ENCODE measurements at regions not wholly inside any gene's neighbourhood (a gene's known extent, or its start where the extent isn't known, plus 50 kb on each side); places are given as distances from the start of the nearest gene placed in this dataset.
"Not testable (repeated sequence)": the region's sequence is repeated elsewhere in the genome, so short reads cannot be mapped to it uniquely, and the experiment has no call there.

GRCh38 chr4:79201971-79202370, 123.9 kb downstream of the NAA11 start:
- H3K4me3 ChIP-seq (replicated peaks; ENCODE audit: low read depth, low read length) = no peak overlapping the region
- H3K27me3 ChIP-seq (replicated peaks; ENCODE audit: control insufficient read depth, insufficient read depth, low read length) = no peaks in the 10 kb centered on the region
- DNase-seq (ENCODE audit: extremely low read depth, insufficient read length) = no peak
- TF ChIP-seq, protein P1, sequence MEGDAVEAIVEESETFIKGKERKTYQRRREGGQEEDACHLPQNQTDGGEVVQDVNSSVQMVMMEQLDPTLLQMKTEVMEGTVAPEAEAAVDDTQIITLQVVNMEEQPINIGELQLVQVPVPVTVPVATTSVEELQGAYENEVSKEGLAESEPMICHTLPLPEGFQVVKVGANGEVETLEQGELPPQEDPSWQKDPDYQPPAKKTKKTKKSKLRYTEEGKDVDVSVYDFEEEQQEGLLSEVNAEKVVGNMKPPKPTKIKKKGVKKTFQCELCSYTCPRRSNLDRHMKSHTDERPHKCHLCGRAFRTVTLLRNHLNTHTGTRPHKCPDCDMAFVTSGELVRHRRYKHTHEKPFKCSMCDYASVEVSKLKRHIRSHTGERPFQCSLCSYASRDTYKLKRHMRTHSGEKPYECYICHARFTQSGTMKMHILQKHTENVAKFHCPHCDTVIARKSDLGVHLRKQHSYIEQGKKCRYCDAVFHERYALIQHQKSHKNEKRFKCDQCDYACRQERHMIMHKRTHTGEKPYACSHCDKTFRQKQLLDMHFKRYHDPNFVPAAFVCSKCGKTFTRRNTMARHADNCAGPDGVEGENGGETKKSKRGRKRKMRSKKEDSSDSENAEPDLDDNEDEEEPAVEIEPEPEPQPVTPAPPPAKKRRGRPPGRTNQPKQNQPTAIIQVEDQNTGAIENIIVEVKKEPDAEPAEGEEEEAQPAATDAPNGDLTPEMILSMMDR (IDR thresholded peaks at IDR 0.05; ENCODE audit: insufficient read depth, low read length, poor library complexity, severe bottlenecking) = no peak
- H3K36me3 ChIP-seq (ENCODE audit: control insufficient read depth, insufficient read depth, low read length) = no peaks in the 10 kb centered on the region

GRCh38 chr4:79199743-79200142, 126.1 kb downstream of the NAA11 start:
- H3K36me3 ChIP-seq (ENCODE audit: control insufficient read depth, insufficient read depth, low read length) = no peaks in the 10 kb centered on the region
- TF ChIP-seq, protein P1 (IDR thresholded peaks at IDR 0.05; ENCODE audit: insufficient read depth, low read length, poor library complexity, severe bottlenecking) = no peak
- no peak for DNase-seq (ENCODE audit: extremely low read depth, insufficient read length)
- no peak overlapping the region for H3K4me3 ChIP-seq (replicated peaks; ENCODE audit: low read depth, low read length)
- H3K27me3 ChIP-seq (replicated peaks; ENCODE audit: control insufficient read depth, insufficient read depth, low read length) = no peaks in the 10 kb centered on the region

DNA sequence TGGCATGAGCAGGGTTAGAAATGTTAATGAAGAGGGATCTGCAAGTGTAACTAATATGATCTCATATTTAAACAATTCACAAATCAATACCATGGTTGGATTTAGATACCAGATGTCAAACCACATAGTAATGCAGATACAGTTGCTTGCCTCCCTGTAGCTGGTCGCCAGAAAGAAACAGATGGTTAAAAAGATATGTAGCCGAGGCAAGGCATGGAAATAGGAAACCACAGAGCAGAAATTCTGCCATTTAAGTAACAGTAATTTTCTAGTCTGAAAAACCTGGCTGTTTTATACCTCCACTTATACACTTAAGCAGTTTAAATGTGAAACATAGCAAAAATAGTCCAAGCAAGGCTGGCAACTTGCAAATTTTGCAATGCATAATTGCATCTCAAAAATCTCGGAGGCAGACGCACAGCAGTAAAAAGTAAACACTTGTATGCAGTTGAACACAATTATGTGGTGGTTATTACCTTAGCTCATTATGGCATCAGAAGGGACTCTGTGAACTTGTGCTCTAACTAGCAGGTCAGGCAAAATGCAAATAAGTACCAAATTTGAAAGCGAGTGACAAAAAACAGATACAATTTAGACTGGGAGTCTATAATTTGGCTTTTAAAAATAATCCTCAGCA, 126.8 kb downstream of the NAA11 start:
- TF ChIP-seq, protein P1 (IDR thresholded peaks at IDR 0.05; ENCODE audit: insufficient read depth, low read length, poor library complexity, severe bottlenecking) = no peak
- no peak for DNase-seq (ENCODE audit: extremely low read depth, insufficient read length)
- Histone ChIP-seq H3K36me3 (ENCODE audit: control insufficient read depth, insufficient read depth, low read length) (no peaks in the 10 kb centered on the region), H3K4me3 (replicated peaks; ENCODE audit: low read depth, low read length) (no peak overlapping the region), H3K27me3 (replicated peaks; ENCODE audit: control insufficient read depth, insufficient read depth, low read length) (no peaks in the 10 kb centered on the region)

DNA sequence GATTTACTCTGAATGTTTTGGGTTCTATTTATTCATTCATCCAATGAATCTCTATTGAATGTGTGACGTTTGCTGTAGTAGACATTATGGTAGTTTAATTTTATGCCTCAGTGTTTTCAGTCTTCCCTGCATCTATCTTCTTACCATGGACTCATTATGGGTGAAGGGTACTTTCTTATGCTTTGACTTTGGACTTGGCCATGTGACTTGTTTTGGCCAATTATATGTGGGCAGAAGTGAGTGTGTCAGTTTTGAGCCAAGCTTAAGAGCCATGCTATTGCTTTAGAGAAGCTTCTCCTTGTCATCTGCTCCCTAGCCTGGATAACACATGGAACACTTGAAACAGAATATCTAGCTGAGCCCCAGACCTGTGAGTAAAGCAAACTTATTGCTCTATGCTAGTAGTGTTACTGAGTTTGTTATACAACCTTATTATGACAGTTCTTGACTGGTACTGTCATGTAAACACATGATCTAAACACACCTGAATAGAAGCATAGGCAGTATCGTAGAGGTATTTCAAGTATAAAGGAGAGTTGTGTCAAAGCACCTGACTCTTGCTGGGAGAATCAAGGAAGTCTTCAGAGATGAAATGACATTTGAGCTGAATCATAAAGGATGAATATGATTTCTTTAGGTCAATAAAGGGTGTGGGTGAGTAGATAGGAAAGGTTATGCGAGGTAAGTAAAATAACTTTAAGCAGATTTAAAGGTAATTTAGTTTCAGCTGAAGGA, 128.4 kb downstream of the NAA11 start:
- Histone ChIP-seq H3K36me3 (ENCODE audit: control insufficient read depth, insufficient read depth, low read length) (no peaks in the 10 kb centered on the region), H3K27me3 (replicated peaks; ENCODE audit: control insufficient read depth, insufficient read depth, low read length) (no peaks in the 10 kb centered on the region), H3K4me3 (replicated peaks; ENCODE audit: low read depth, low read length) (no peak overlapping the region)
- TF ChIP-seq, protein P1 (IDR thresholded peaks at IDR 0.05; ENCODE audit: insufficient read depth, low read length, poor library complexity, severe bottlenecking) = no peak
- DNase-seq (ENCODE audit: extremely low read depth, insufficient read length) = no peak

GRCh38 chr4:79191292-79191691, 134.6 kb downstream of the NAA11 start:
- not testable (repeated sequence) for H3K4me3 ChIP-seq (replicated peaks; ENCODE audit: low read depth, low read length); H3K27me3 ChIP-seq (replicated peaks; ENCODE audit: control insufficient read depth, insufficient read depth, low read length); H3K36me3 ChIP-seq (ENCODE audit: control insufficient read depth, insufficient read depth, low read length); DNase-seq (ENCODE audit: extremely low read depth, insufficient read length)

- H3K36me3 ChIP-seq (ENCODE audit: control insufficient read depth, insufficient read depth, low read length) = no peaks in the 10 kb centered on the region
- H3K27me3 ChIP-seq (replicated peaks; ENCODE audit: control insufficient read depth, insufficient read depth, low read length) = no peaks in the 10 kb centered on the region
- no peak for DNase-seq (ENCODE audit: extremely low read depth, insufficient read length)
- no peak overlapping the region for H3K4me3 ChIP-seq (replicated peaks; ENCODE audit: low read depth, low read length)
- TF ChIP-seq, protein P1 (IDR thresholded peaks at IDR 0.05; ENCODE audit: insufficient read depth, low read length, poor library complexity, severe bottlenecking) = no peak
These were observed 140.3 kb downstream of the NAA11 start for GRCh38 chr4:79185526-79186045.
